SK-N-SH (cell line): ENCODE measurements at regions not wholly inside any gene's neighbourhood (a gene's known extent, or its start where the extent isn't known, plus 50 kb on each side); places are given as distances from the start of the nearest gene placed in this dataset.

Experiments
- CTCF ChIA-PET: fragments of 300-600, 350-600 bp; formaldehyde crosslinking; extraction: SDS; loops from one replicate; lab custom pipeline; 2021; lab: Yijun Ruan, JAX
- POLR2A ChIA-PET: fragments of 350-600 bp; sonication (Branson Sonifier 250); formaldehyde crosslinking; extraction: SDS; loops from one replicate; lab custom pipeline; 2020; ENCODE audit warnings: antibody characterized with exemption, inconsistent platforms; lab: Yijun Ruan, JAX
- DNase-seq: peaks from one replicate; pipeline ENCODE4 v3.0.0; 2012
- H2AFZ ChIP-seq: fragments of 200-600 bp; sonication (generic); 2 replicates; pipeline ENCODE4 v1.8.1; 2016; ENCODE audit warnings: antibody characterized with exemption, mild to moderate bottlenecking, low read depth
- H3F3A ChIP-seq: fragments of 200-600 bp; sonication (generic); replicated peaks from 2 replicates; pipeline ENCODE3; 2016; ENCODE audit warnings: antibody characterized with exemption, mild to moderate bottlenecking; ENCODE audit not compliant: insufficient read depth
- H3K27ac ChIP-seq, 2 experiments: fragments of 200-500 bp in 1 of 2; fragments of 200-600 bp in 1 of 2; sonication (Bioruptor generic) in 1 of 2; sonication (generic), shearing (Covaris generic) in 1 of 2; 2 replicates each; pipeline versions ENCODE4 v1.5.1 to v1.6.1; 2014 to 2016; ENCODE audit warnings: low read depth in 2 of 2, inconsistent platforms in 1 of 2, low read length in 1 of 2, mild to moderate bottlenecking in 1 of 2, mixed read lengths in 1 of 2
- H3K27me3 ChIP-seq: fragments of 200-600 bp; sonication (generic), shearing (Covaris generic); 2 replicates; pipeline ENCODE4 v1.6.1; 2016; ENCODE audit warnings: mixed run types; ENCODE audit not compliant: insufficient read depth
- H3K36me3 ChIP-seq, 2 experiments: fragments of 200-500 bp in 1 of 2; fragments of 200-600 bp in 1 of 2; sonication (Bioruptor generic) in 1 of 2; sonication (generic) in 1 of 2; replicated peaks in 1 of 2; 2 replicates each; pipeline versions ENCODE3 to v1.5.1; 2014 to 2016; ENCODE audit warnings: low read length in 1 of 2, mild to moderate bottlenecking in 1 of 2; ENCODE audit not compliant: insufficient read depth in 2 of 2, control insufficient read depth in 1 of 2
- H3K4me1 ChIP-seq, 2 experiments: fragments of 200-500 bp in 1 of 2; fragments of 200-600 bp in 1 of 2; sonication (Bioruptor generic) in 1 of 2; sonication (generic), shearing (Covaris generic) in 1 of 2; 2 replicates each; pipeline versions ENCODE4 v1.5.1 to v1.6.1; 2014 to 2016; ENCODE audit warnings: low read depth in 1 of 2, low read length in 1 of 2, mixed run types in 1 of 2; ENCODE audit not compliant: insufficient read depth in 2 of 2, control insufficient read depth in 1 of 2
- H3K4me2 ChIP-seq: fragments of 200-600 bp; sonication (generic), shearing (Covaris generic); 2 replicates; pipeline ENCODE4 v1.6.1; 2017; ENCODE audit warnings: mixed run types
- H3K4me3 ChIP-seq, 2 experiments: fragments of 200-500 bp in 1 of 2; fragments of 200-600 bp in 1 of 2; sonication (Bioruptor generic) in 1 of 2; sonication (generic), shearing (Covaris generic) in 1 of 2; 2 replicates each; pipeline versions ENCODE4 v1.5.1 to v1.8.1; 2014 to 2016; ENCODE audit warnings: low read depth in 2 of 2, inconsistent platforms in 1 of 2, low read length in 1 of 2, mild to moderate bottlenecking in 1 of 2, mixed read lengths in 1 of 2, moderate library complexity in 1 of 2
- H3K79me2 ChIP-seq: fragments of 200-600 bp; sonication (generic); 2 replicates; pipeline ENCODE4 v1.8.1; 2017; ENCODE audit warnings: mild to moderate bottlenecking; ENCODE audit not compliant: insufficient read depth
- H3K9ac ChIP-seq: fragments of 200-600 bp; sonication (generic); 2 replicates; pipeline ENCODE4 v1.6.1; 2017; ENCODE audit warnings: mixed run types
- H3K9me2 ChIP-seq: fragments of 200-600 bp; sonication (generic); 2 replicates; pipeline ENCODE4 v1.6.1; 2017; ENCODE audit warnings: mixed run types
- H3K9me3 ChIP-seq: fragments of 200-600 bp; sonication (generic); 2 replicates; pipeline ENCODE4 v1.6.1; 2017; ENCODE audit warnings: mixed run types, mild to moderate bottlenecking, moderate library complexity
- H4K20me1 ChIP-seq: fragments of 200-600 bp; sonication (generic); 2 replicates; pipeline ENCODE4 v1.6.1; 2017; ENCODE audit warnings: mild to moderate bottlenecking, mixed run types; ENCODE audit not compliant: insufficient read depth
- CHD2 ChIP-seq: fragments of 150-350 bp; IDR thresholded peaks from 2 replicates; pipeline ENCODE4 v1.6.1; 2018; ENCODE audit warnings: low read length; ENCODE audit not compliant: partially characterized antibody
- ELF1 ChIP-seq: IDR thresholded peaks from 2 replicates; pipeline ENCODE4 v1.4.0; 2012
- FOSL2 ChIP-seq: IDR thresholded peaks from 2 replicates; pipeline ENCODE4 v1.4.0; 2012; ENCODE audit warnings: low read depth, mild to moderate bottlenecking, moderate library complexity, borderline replicate concordance
- MEF2A ChIP-seq: IDR thresholded peaks from 2 replicates; pipeline ENCODE4 v1.4.0; 2012; ENCODE audit warnings: low read depth, borderline replicate concordance
- POLR2AphosphoS5 ChIP-seq: IDR thresholded peaks from 2 replicates; pipeline ENCODE4 v1.6.1; 2012; ENCODE audit warnings: low read depth, low read length
- RAD21 ChIP-seq: IDR thresholded peaks from 2 replicates; pipeline ENCODE4 v1.6.1; 2012; ENCODE audit warnings: mild to moderate bottlenecking, low read length
- RFX5 ChIP-seq: IDR thresholded peaks from 2 replicates; pipeline ENCODE4 v1.6.1; 2012; ENCODE audit warnings: mild to moderate bottlenecking, improper control_type of control experiment, low read length
- RXRA ChIP-seq: IDR thresholded peaks from 2 replicates; pipeline ENCODE4 v1.4.0; 2012; ENCODE audit warnings: low read depth, mild to moderate bottlenecking, borderline replicate concordance
- SIN3A ChIP-seq: IDR thresholded peaks from 2 replicates; pipeline ENCODE4 v1.6.1; 2012; ENCODE audit warnings: low read depth, mild to moderate bottlenecking, low read length, moderate library complexity, borderline replicate concordance
- YY1 ChIP-seq: IDR thresholded peaks from 2 replicates; pipeline ENCODE4 v1.4.0; 2012; ENCODE audit warnings: low read depth, mild to moderate bottlenecking
- WGBS: methylation state at CpG from one replicate; pipeline ENCODE4 v1.1.6; 2017; ENCODE audit warnings: low lambda C conversion rate; 5-methylcytosine and 5-hydroxymethylcytosine counted together
- TF ChIP-seq, protein P1 (sequence below): IDR thresholded peaks from 2 replicates; pipeline ENCODE4; 2012
- TF ChIP-seq, protein P2 (sequence below): IDR thresholded peaks from 2 replicates; pipeline ENCODE4 v1.4.0; 2012; ENCODE audit warnings: low read depth
- TF ChIP-seq, protein P3 (sequence below): IDR thresholded peaks from 2 replicates; pipeline ENCODE4 v1.4.0; 2012; ENCODE audit warnings: low read depth, borderline replicate concordance

GRCh38 chr7:156166692-156167416 lies 354.6 kb upstream of the SHH start:
- no peak for DNase-seq
- H3K36me3 ChIP-seq: no peaks in the 10 kb centered on the region
- no peak overlapping the region for H3K27ac ChIP-seq
- no peaks in the 10 kb centered on the region for H3K4me1 ChIP-seq
- peaks cover 51% of the 10 kb centered on the region; the same call in 1 of the 2 replicates for H3K27me3 ChIP-seq
- H3K4me2 ChIP-seq: no peak overlapping the region
- no peaks in the 10 kb centered on the region for H3K9me3 ChIP-seq
- ChIA-PET CTCF (interaction anchor here (1.3 kb wide), 1 partner anchor 14 kb away, joined by 3 read pairs; no protein-coding TSS in a partner anchor), POLR2A (no interaction called here)
- WGBS: 34% methylated on average over 12 of the region's 12 CpGs
- no peaks in the 10 kb centered on the region for H3F3A ChIP-seq
- H2AFZ ChIP-seq: no peak overlapping the region
- no peaks in the 10 kb centered on the region for H3K9me2 ChIP-seq
- no peak overlapping the region for H3K9ac ChIP-seq
- H4K20me1 ChIP-seq: no peaks in the 10 kb centered on the region
- TF ChIP-seq, protein P1, sequence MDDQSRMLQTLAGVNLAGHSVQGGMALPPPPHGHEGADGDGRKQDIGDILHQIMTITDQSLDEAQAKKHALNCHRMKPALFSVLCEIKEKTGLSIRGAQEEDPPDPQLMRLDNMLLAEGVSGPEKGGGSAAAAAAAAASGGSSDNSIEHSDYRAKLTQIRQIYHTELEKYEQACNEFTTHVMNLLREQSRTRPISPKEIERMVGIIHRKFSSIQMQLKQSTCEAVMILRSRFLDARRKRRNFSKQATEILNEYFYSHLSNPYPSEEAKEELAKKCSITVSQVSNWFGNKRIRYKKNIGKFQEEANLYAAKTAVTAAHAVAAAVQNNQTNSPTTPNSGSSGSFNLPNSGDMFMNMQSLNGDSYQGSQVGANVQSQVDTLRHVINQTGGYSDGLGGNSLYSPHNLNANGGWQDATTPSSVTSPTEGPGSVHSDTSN: no peak
- TF ChIP-seq CHD2: no peak
- TF ChIP-seq FOSL2: no peak
- TF ChIP-seq, protein P2, sequence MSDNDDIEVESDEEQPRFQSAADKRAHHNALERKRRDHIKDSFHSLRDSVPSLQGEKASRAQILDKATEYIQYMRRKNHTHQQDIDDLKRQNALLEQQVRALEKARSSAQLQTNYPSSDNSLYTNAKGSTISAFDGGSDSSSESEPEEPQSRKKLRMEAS: no peak
- no peak for TF ChIP-seq RFX5
- H3K4me3 ChIP-seq: no peak overlapping the region
- no peaks in the 10 kb centered on the region for H3K79me2 ChIP-seq

GRCh38 chr7:156163747-156164146 lies 351.5 kb upstream of the SHH start:
- H3K9ac ChIP-seq: no peak overlapping the region
- CTCF ChIA-PET: interaction anchor here (1.3 kb wide), 1 partner anchor 17 kb away, joined by 4 read pairs; no protein-coding TSS in a partner anchor
- H3K79me2 ChIP-seq: no peaks in the 10 kb centered on the region
- TF ChIP-seq POLR2AphosphoS5 (no peak), YY1 (no peak), MEF2A (no peak), RXRA (no peak), RAD21 (no peak), ELF1 (no peak), SIN3A (no peak)
- TF ChIP-seq, protein P3, sequence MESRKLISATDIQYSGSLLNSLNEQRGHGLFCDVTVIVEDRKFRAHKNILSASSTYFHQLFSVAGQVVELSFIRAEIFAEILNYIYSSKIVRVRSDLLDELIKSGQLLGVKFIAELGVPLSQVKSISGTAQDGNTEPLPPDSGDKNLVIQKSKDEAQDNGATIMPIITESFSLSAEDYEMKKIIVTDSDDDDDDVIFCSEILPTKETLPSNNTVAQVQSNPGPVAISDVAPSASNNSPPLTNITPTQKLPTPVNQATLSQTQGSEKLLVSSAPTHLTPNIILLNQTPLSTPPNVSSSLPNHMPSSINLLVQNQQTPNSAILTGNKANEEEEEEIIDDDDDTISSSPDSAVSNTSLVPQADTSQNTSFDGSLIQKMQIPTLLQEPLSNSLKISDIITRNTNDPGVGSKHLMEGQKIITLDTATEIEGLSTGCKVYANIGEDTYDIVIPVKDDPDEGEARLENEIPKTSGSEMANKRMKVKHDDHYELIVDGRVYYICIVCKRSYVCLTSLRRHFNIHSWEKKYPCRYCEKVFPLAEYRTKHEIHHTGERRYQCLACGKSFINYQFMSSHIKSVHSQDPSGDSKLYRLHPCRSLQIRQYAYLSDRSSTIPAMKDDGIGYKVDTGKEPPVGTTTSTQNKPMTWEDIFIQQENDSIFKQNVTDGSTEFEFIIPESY: no peak
- H3K9me2 ChIP-seq: no peaks in the 10 kb centered on the region
- no peaks in the 10 kb centered on the region for H3F3A ChIP-seq
- no peaks in the 10 kb centered on the region for H3K9me3 ChIP-seq
- H3K4me1 ChIP-seq: no peaks in the 10 kb centered on the region
- H3K4me2 ChIP-seq: no peak overlapping the region
- H2AFZ ChIP-seq: no peak overlapping the region
- POLR2A ChIA-PET: no interaction called here
- no peak overlapping the region for H3K27ac ChIP-seq
- no peak overlapping the region for H3K4me3 ChIP-seq
- H3K27me3 ChIP-seq: peaks cover 57% of the 10 kb centered on the region
- no peak for DNase-seq
- no peaks in the 10 kb centered on the region for H4K20me1 ChIP-seq
- WGBS: 6% methylated on average over 3 of the region's 3 CpGs
- no peaks in the 10 kb centered on the region for H3K36me3 ChIP-seq
